ENCODE measurements at regions not wholly inside any gene's neighbourhood (a gene's known extent, or its start where the extent isn't known, plus 50 kb on each side); places are given as distances from the start of the nearest gene placed in this dataset.

- no peak for DNase-seq
These were observed 62.4 kb upstream of the ZBED5 start for GRCh38 chr11:10920205-10920604.

- no peak for DNase-seq
These were observed 60.8 kb upstream of the ZBED5 start for GRCh38 chr11:10918698-10919097.

GRCh38 chr11:10918275-10918674 is 60.4 kb upstream of the ZBED5 start:
- no peak for DNase-seq

- no peak for DNase-seq
These were observed 59.9 kb upstream of the ZBED5 start for GRCh38 chr11:10917802-10918201.

- DNase-seq = no peak
These were observed 58.8 kb upstream of the ZBED5 start for GRCh38 chr11:10916665-10917064.

GRCh38 chr11:10914050-10914449 is 56.2 kb upstream of the ZBED5 start:
- no peak for DNase-seq

- no peak for DNase-seq
These were observed 55.2 kb upstream of the ZBED5 start for GRCh38 chr11:10913075-10913474.

- no peak for DNase-seq
These were observed 54.1 kb upstream of the ZBED5 start for GRCh38 chr11:10911907-10912306.

- no peak for DNase-seq
These were observed 51.5 kb upstream of the ZBED5 start for GRCh38 chr11:10909141-10909883.

GRCh38 chr11:10908215-10908951 is 50.5 kb upstream of the ZBED5 start:
- DNase-seq = no peak
